ENCODE measurements at regions not wholly inside any gene's neighbourhood (a gene's known extent, or its start where the extent isn't known, plus 50 kb on each side); places are given as distances from the start of the nearest gene placed in this dataset.
"Not testable (repeated sequence)": the region's sequence is repeated elsewhere in the genome, so short reads cannot be mapped to it uniquely, and the experiment has no call there.

DNA sequence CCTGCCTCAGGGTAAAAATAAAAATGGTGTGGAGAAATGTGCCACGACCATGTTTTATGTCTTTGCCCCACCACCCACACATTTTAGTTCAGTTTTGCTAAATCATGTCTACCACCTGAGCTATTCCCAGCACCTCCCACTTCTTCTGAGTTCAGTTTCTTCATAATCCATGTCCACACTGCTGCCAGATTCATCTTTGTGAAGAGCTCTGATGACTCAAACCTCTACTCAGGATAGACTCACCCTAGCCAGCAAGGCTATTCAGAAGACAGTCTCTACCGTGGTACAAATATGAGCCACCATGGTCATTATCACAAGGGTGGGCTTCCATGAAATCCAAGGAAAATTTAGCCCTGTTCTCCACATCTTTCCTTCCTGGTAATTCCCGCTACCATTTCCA lies 231.1 kb upstream of the PRKCQ start:
- no peak for DNase-seq (ENCODE audit: low spot score)

DNA sequence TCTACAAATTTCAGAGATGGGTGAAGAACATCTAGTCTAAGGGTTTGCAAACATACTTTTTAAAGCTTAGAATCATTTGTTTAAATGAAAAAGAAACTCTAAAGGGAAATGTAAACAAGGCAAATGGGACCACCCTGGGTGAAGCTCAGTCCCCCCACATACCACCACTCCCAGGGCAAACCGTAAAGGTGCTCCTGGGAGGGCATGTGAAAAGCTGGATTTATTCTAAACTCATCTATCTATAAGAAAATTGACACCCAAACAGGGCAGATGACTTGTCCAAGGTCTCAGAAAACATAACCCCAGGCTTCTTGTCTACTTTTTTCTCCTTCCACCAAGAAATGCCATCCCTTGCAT lies 223.3 kb upstream of the PRKCQ start:
- DNase-seq (ENCODE audit: low spot score): no peak

DNA sequence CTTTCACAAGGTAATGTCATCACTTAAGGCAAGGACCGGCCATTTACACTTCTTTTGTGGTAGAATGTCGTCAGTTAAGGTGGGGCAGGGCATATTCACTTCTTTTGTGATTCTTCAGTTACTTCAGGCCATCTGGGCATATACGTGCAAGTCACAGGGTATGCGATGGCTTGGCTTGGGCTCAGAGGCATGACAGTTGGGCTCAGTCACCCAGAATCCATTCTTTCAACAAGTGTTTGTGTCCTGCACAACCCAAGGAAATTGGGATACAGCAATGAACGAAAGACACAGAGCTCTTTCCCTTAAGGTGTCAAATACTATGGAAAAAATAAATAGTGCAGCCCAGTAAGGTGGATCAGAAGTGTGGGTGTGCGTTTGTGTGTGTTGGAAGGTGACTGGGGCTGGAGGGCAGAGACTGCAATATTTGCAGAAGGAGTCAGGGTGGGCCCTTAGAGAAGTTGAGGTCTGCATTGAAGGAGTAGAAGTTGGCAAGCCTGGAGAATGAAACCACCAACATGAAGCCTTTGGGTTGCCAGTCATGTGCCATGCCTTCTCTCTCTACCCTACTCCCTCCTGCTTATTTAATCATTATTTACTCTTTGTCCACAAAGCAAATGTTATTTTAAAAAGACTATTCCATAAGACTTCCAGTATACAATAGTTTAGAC lies 222.8 kb upstream of the PRKCQ start:
- no peak for DNase-seq (ENCODE audit: low spot score)

DNA sequence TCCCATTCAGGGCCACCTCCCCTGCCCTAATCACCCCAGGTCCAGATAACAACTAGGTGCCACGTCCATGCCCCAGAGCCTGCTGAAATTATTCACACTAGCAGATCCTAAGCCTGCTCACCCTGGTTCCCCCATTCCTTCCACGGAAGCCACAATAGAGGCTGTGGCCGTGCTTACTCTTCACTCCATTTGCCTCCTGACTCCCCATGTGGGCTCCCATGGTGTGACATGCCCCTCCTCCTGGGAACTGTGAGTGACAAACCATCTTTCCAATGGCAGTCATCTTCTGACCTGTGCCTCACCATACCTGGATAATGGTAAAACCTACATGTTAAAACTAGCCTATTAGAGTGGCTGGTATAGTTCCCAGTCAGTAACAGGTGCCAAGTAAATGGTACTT lies 216.2 kb upstream of the PRKCQ start:
- no peak for DNase-seq (ENCODE audit: low spot score)

DNA sequence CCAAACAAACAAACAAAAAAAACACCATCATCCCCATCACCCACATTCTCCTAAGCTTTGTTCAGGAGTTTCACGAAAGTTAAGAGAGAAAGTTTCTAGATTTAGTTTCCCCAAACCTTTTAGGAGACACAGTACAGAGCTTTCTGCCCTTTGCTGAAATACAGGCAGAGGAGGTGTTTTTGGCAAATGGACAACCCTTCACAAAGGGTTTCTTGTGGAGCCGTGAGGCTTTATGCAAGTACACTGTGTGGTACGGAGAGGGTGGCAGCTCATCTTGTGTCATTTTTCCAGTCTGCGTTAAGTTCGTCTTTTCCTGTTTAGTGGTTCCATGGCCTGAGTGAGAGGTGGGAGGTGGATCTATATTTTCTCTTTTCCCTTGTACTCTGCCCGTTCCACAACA lies 215.5 kb upstream of the PRKCQ start:
- DNase-seq (ENCODE audit: low spot score): no peak

DNA sequence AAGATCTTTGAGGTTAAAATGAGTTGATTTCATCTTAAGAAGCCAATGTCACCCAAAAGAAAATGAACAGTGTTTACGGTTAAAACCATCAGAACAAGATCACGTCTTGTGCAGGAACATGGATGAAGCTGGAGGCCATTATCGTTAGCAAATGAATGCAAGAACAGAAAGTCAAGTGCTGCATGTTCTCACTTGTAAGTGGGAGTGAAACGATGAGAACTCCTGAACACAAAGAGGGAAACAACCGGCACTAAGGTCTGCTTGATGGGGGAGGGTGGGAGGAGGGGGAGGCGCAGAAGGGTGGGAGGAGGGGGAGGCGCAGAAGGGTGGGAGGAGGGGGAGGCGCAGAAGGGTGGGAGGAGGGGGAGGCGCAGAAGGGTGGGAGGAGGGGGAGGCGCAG lies 214.8 kb upstream of the PRKCQ start:
- not testable (repeated sequence) for DNase-seq (ENCODE audit: low spot score)

DNA sequence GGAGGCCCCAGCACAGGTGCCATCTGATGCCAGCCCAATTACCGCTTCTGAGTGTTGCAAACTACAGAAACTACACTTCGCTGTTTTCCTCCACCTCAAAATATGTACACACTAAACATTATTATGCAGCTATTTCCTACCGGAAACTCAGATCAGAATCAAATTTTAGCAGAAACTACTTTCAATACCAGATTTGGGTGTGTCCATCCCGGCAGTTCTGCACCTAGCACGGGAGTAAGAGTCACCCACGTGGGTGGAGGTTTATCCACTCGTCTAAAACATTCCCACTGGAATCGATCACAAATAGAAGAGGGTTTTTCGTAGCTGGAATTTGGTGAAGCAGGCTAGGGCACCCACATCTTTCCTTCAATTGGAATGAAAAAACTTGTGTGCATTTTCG lies 214.4 kb upstream of the PRKCQ start:
- no peak for DNase-seq (ENCODE audit: low spot score)

DNA sequence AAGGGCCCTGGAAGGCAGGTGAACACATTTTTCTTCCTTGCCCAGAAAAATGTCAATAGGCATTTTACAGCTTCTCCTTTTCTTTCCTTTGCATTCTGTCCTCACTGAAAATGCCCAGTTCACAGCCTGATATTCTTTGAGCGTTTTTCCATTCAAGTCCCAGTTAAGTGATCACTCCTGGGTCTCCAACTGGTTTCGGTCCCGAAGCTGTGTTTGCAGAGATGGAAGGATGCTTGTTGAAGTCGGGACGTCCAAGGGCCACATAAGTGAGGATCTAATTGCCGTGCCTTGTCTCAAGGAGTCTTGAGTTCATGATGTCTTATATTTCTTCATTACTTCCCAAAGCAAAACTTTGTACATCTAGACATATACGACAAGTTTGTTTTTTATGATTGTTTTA lies 208.7 kb upstream of the PRKCQ start:
- DNase-seq (ENCODE audit: low spot score): no peak

DNA sequence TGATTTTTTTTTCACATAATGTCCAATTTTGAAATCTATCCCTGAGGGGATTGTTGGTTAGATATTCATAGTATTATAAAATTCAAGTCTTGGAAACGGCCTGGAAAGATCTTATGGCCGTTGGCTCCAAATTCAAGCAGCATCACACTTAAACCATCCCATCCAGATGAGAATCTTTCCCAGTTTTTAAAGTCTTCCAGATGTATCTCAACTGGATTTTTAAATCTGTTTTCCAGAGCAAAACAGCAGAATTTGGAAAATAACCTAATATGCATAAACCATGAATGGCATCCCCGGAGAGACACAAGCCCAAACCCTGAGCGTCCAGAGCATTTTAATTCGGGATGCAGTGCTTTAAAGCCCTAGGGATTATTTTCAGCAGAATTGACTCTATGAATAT lies 208.2 kb upstream of the PRKCQ start:
- DNase-seq (ENCODE audit: low spot score): no peak

DNA sequence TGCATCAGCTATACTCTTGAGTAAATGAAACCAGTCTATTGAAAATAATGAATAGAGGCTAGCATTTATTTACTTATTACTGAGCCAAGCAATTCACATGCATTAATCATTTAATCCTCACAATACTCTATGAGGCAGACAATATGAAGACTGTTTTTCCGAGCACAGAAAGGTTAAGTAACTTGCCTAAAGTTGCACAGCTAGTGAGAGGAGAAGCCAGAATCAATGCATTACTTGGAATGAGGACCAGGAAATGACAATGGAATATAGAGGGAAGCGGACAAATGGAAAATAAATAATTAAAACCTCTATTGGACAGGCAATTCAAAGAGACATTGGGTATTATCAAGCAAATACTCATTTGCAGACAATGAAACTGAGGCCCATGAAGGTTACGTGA lies 207.6 kb upstream of the PRKCQ start:
- DNase-seq (ENCODE audit: low spot score): no peak

DNA sequence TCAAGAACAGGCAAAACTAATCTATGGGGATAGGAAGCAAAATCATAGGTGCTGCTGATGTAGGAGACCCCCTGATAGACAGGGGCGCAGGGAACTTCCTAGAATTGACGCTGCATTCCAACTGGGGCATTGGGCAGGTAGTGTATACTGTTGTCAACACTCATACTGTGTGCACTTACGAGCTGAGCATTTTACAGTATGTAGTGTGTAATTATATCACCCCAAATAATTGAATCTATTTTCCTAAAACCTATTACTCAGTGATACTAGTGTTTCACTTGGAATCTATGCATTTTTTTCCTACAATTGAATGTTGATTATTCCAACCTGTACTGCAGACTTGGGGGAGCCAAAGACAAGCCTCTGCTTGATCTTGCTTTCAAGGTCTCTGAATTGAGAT lies 207.0 kb upstream of the PRKCQ start:
- DNase-seq (ENCODE audit: low spot score): no peak

DNA sequence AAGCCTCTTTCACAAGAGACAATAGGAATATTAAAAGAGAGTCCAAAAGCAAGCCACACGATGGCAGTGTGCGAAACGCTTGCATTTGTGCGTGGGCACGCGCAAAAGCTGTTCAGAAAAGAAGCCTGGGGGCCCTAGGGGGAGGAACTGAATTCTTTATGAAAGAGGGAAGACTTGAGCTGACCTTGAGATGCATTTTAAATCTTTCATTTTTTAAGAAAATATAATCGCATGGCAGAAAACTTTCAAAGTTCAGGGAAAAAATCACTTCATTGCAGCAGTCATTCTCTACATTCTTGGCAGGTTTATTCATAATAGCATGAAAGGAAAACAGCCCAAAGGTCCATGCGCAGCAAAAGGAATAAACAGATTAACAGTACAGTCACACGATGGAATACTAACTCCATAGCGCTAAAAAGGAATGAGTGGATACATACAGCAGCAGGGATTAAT lies 206.5 kb upstream of the PRKCQ start:
- DNase-seq (ENCODE audit: low spot score): no peak

DNA sequence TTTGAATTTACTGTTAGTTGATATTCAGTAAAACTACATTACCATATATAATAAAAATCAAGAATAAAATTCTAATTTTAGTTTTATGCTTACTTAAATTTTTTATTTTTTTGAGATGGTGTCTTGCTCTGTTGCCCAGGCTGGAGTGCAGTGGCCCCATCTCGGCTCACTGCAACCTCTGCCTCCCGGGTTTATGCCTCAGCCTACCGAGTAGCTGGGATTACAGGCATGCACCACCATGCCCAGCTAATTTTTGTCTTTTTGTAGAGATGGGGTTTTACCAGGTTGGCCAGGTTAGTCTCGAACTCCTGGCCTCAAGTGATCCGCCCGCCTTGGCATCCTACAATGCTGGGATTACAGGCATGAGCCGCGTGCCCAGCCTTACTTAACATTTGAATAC lies 204.4 kb upstream of the PRKCQ start:
- DNase-seq (ENCODE audit: low spot score): not testable (repeated sequence)

DNA sequence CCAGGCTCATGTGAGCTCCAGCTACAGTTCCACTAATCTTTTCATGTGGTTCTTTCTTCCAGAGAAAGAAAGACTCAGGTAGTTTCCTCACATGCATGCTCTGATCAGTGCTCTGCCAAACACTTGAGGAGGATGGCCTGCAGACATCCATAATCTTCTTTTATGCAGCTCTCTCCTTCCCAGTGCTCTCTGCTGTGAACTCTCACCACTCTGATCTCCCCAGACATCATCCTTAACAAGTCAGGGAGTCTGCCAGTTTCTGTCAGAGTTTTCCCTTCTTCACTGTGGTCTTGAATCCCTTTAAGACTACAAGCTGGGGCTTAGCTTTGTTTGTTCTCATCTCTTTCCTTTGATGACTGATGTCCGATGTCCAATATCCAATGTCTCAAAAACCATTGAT lies 203.4 kb upstream of the PRKCQ start:
- DNase-seq (ENCODE audit: low spot score): no peak

DNA sequence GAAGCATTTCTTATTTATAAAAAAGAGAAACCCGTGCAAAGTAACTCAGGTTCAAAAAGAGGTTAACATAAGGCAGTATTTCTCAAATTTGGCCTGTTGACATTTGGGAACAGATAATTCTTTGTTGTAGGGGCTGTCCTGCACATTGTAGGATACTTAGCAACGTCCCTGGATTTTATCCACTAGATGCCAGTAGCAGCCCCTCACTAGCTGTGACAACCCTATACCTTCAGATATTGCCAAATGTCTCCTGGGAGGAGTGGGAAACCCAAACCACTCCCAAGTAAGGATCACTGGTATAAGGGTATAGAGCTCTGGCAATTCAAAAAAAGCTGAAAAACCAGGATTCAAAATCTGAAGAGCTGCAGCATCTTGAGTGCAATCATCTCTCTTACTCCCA lies 202.3 kb upstream of the PRKCQ start:
- no peak for DNase-seq (ENCODE audit: low spot score)

DNA sequence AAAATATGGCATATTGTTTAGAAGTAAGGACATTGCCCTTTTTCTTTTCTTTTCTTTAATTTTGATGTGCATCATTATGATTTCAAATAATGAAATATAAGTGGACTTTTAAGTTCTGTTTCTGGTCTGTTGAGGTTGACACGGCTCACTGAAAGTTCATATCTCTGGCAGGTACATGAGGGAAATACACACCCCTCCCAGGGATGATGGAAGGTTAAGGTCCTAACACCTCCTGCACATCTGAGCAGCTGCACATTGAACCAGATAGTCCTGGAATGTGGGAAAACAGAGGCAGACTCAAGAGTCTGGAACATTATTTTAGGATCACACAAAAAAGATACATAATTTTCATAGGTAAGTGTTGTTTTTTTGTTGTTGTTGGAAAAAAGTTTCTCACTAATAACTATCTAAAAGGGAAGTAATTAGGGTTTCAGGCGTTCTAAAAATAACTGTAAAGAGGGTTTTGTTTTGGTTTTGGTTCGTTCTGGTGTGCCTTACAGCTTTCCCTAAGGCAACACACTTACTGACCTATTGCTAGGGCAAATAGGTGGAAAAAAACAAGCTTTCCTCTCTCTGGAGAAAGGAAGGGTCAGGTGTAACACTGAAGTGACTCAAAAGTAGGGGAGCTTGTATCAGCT lies 201.2 kb upstream of the PRKCQ start:
- DNase-seq (ENCODE audit: low spot score): no peak

DNA sequence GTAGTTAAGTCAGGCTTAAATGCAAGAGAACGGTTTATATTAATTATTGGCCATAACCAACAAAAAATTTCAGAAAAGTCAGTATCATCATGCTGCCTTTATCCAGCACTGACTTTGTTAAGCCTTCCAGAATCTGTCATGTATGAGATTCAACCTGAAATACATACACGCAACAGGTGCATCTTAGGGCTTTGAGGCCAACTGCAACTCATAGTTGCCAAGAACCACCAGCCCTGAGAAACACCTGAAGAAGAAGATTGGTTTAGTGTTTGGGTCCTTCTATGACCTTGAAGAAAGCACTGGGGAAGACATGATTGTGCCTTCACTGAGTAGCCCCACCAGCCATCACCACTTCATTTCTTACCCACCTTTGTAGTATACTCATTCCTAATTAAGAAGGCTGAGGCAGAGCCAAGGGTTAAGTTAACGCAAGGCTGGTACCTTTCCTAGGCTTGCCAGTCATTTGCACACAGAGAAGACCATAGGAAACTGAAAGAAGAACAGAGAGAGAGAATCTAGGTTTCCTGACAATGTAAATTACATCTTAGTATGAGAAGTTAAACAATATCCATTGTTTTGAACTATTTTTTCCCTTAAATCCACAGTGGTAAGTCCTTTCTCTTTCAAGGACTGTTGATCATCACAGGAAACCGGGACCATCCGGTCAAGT lies 200.1 kb upstream of the PRKCQ start:
- DNase-seq (ENCODE audit: low spot score): no peak

DNA sequence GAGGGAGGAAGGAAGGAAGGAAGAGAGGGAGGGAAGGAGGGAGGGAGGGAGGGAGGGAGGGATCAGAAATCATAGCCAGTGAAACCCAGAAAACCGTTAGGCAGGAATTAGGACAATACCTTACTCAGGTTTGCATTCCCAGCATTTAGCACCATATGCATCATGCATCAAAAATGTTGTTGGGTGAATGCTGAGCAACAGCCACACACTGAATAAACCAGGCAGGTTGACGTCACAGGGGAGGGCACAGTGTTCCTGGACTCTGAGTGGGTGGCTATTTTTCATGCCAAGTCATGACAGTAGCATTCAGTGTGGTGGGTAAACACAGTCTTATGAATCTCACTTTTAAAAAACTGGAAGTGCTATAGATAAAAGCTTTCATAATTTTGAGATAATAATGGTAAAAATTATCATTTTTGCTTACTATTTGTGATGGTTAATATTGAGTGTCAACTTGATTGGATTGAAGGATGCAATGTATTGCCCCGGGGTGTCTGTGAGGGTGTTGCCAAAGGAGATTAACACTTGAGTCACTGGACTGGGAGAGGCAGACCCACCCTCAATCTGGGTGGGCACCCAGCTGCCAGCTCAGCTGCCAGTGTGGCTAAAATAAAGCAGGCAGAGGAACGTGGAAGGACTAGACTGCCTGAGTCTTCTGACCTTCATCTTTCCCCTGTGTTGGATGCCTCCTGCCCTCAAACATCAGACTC lies 199.1 kb upstream of the PRKCQ start:
- DNase-seq (ENCODE audit: low spot score): no peak

DNA sequence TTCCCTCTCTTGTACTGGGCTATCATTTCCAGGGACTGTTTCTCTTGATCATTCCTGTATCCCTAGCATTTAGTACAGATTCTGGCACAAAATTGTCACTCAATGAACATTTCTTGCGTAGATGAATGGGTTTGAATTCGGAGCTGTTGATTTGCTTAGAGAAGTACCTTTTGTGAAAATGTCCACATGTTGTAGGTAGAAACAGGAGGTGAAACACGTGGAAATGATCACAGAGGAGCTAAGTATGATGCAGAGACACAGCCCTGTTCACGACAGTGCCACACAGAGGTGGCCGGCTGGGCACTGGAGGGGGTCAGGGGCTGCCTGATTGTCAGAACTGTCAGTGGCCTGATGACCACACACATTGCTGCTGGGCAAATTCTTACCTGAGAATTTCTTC lies 196.1 kb upstream of the PRKCQ start:
- DNase-seq (ENCODE audit: low spot score): no peak

DNA sequence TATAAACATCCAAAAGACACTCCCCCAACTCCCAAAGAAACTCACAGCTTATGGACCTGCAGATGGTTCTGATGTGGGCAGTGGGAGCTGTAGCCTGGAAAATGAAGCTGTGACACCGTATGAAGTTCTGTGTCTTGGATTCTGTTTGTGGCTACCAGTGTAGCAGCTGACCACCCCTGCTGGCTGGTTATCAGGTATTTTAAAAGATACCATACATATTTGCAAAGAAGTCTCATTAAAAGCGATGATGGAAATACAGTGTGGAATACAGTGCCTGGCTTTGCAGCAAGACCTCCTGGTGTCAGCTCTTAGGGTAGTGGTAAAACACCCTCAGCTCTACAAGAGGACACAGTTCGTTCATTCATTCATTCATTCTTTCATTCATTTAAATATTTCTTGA lies 194.3 kb upstream of the PRKCQ start:
- no peak for DNase-seq (ENCODE audit: low spot score)

DNA sequence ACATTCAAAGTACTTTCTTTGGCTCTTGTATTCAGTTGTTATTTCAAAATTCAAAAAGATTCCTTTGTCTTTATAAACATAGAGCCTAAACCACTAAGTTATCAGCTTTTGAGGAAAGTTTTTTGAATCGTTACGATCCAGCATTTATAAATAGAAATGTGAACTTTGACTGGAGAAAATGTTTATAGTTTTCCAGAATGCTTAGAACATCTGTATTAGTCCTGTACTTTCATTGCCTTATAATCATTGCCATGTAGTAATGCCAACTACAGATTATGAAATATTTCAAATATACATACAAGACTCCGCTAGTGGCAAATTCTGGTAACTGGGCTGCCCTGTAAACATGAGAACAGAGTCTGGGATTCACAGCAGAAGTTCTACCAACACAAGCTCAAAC lies 191.3 kb upstream of the PRKCQ start:
- no peak for DNase-seq (ENCODE audit: low spot score)

DNA sequence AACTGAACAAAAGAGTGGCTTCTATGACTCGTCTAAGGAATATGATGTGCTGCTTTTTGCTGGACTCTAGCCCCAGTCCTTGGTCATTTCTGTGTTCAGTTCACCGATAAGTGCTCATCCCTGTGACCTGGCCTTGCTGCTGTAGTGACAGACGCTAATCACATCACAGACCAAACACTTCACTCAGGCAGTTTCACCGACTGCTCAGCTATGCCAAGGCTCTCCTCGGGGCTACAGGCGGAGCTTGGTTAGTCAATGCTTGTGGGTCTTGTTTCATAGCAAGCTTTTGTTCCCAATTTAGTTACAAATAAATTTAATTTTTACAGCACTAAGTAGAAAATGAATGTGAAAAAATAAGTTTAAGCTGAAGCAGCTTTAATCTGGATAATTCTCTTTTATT lies 190.8 kb upstream of the PRKCQ start:
- no peak for DNase-seq (ENCODE audit: low spot score)

Data from NAMALWA (cell line).